ENCODE measurements at regions not wholly inside any gene's neighbourhood (a gene's known extent, or its start where the extent isn't known, plus 50 kb on each side); places are given as distances from the start of the nearest gene placed in this dataset.
"Not testable (repeated sequence)": the region's sequence is repeated elsewhere in the genome, so short reads cannot be mapped to it uniquely, and the experiment has no call there.

DNA sequence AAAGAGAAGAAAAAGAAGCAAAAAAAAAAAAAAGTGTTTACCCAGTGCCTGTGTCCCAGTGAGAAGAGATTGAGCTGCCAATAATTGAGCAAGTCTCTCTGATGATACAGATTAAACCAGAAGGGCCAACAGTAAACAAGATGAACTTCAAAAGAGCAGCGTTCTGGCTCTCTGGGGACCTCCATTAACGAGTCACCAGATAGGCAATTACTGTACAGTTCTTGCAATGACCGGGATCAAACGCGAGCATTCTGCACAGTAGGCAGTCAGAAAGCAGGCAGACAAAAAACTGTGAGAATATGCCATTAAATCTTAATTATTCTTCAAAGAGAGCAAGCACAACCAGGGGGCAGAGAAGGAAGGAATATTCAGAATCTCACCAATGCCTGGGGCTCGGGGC lies 626.1 kb downstream of the TMEM114 start:
- DNase-seq (ENCODE audit: low read depth): no peak

GRCh38 chr16:7962091-7962879 lies 628.0 kb downstream of the TMEM114 start:
- DNase-seq (ENCODE audit: low read depth): no peak

GRCh38 chr16:7957151-7957550 lies 624.5 kb downstream of the RBFOX1 start:
- DNase-seq (ENCODE audit: low read depth): no peak

- DNase-seq (ENCODE audit: low read depth): no peak
These were observed 620.7 kb downstream of the RBFOX1 start for GRCh38 chr16:7953360-7953759.

DNA sequence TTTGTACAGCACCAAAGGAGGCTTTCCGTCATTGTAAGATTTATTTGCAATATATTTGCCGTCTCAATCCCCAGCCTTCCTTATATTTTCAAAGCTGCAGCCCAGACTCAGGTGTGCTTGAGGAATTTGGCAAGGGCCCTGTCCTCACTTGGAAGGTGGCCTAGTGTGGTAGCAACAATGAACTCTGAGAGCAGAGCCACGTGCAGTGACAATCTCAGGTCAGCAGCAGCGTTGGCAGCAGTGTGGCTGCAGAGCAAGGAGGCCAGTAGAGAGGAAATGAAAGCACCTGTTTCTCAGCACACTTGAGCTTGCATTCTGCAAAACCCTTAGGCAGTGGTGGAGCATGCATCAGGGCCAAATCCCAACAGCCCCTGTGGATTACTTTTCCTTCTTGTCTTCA lies 613.5 kb downstream of the RBFOX1 start:
- no peak for DNase-seq (ENCODE audit: low read depth)

DNA sequence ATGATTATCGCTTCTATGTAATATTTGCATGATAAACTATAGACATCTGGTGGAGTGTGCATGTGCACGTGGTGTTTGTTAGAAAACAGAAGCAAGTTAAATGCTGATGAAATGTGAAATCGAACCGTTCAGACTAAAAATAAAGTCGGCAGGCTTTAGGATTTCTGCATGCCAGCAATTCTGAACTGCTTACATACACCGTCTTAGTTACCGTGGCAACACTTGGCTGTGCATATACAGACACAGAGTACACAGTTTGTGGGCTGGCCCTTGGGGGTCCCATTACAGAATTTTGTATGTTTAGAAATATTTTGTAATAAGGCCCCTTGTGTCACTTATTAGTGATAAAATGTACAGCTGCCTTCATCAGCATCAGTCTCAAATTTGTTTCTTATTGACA lies 605.5 kb downstream of the RBFOX1 start:
- no peak for DNase-seq (ENCODE audit: low read depth)

DNA sequence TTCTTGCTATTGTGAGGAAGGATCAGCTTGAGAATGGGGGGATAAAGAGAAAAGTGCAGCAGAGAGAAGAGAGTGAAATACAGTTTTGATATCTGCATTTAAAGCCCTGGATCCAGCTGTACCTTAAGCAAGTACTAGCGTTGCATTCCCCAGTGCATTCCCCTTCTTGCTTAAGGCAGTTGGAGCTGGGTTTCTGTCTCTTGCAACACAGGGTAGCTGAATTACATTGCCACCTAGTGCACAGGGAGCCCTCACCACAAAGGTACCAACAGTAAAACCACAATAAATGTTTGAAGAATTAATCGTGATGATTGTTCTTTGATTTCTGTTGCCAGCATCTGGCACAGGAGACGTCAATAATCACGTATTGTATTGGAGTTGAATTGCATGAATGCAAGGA lies 588.7 kb downstream of the RBFOX1 start:
- peak; percentile 1 for DNase-seq (ENCODE audit: low read depth)

DNA sequence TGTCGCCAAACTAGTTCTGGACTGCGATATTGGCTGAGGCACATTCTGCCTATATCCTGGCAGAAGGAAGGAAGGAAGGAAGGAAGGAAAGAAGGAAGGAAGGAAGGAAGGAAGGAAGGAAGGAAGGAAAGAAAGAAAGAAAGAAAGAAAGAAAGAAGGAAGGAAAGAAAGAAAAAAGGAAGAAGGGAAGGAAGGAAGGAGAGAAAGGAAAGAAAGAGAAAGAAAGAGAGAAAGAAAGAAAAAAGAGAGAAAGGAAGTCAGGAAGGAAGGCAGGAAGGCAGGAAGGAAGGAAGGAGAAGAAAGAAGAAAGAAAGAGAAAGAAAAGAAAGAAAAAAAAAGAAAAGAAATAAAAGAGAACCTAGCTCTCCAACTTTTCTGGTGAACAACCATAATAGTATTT lies 587.1 kb downstream of the RBFOX1 start:
- DNase-seq (ENCODE audit: low read depth): no peak

GRCh38 chr16:7914748-7915147 lies 582.1 kb downstream of the RBFOX1 start:
- no peak for DNase-seq (ENCODE audit: low read depth)

DNA sequence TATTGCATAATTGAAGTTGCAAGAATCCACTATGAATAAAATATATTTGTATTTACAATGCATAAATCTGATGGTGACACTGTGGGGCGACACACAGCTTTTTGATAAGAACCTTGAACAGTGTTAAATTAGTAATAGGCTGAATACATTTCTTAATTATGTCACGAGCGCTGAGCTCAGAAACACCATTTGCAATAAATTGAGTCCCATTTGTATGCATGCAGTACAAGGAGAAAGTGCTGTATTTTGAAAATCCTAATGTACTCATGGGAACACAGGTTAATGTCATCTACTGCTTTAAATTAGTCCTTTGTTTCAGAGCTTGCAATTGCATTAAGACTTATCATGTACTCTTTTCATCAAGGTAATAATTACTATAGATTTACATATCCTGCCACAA lies 579.5 kb downstream of the RBFOX1 start:
- DNase-seq (ENCODE audit: low read depth): no peak

GRCh38 chr16:7910116-7910515 lies 577.5 kb downstream of the RBFOX1 start:
- DNase-seq (ENCODE audit: low read depth): no peak

GRCh38 chr16:7888411-7888810 lies 555.8 kb downstream of the RBFOX1 start:
- no peak for DNase-seq (ENCODE audit: low read depth)

DNA sequence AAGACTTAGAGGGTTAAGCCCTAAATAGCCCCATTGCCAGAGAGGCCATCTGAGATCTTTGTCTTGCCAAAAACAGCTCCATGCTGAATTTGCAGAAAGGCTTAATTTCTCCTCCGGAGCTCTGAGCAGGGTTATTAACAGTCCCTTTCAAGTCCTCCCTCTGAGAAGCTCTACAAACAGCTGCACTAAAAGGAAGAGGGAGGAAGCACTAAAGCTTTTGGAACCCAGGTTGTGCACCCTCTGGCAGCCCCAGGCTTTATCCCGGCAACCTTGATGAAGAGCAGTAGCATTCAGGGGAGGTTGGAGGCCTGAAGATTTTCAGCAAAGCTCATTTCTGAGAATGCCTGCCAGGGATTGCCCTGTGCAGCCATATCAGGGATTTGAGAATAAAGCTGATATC lies 554.7 kb downstream of the RBFOX1 start:
- DNase-seq (ENCODE audit: low read depth): no peak

- no peak for DNase-seq (ENCODE audit: low read depth)
These were observed 539.3 kb downstream of the RBFOX1 start for GRCh38 chr16:7871979-7872378.

- DNase-seq (ENCODE audit: low read depth): no peak
These were observed 538.7 kb downstream of the RBFOX1 start for GRCh38 chr16:7871371-7871770.

GRCh38 chr16:7867831-7868230 lies 535.2 kb downstream of the RBFOX1 start:
- DNase-seq (ENCODE audit: low read depth): peak; percentile 14

- no peak for DNase-seq (ENCODE audit: low read depth)
These were observed 533.5 kb downstream of the RBFOX1 start for GRCh38 chr16:7866144-7866543.

GRCh38 chr16:7865393-7865792 lies 532.7 kb downstream of the RBFOX1 start:
- DNase-seq (ENCODE audit: low read depth): not testable (repeated sequence)

DNA sequence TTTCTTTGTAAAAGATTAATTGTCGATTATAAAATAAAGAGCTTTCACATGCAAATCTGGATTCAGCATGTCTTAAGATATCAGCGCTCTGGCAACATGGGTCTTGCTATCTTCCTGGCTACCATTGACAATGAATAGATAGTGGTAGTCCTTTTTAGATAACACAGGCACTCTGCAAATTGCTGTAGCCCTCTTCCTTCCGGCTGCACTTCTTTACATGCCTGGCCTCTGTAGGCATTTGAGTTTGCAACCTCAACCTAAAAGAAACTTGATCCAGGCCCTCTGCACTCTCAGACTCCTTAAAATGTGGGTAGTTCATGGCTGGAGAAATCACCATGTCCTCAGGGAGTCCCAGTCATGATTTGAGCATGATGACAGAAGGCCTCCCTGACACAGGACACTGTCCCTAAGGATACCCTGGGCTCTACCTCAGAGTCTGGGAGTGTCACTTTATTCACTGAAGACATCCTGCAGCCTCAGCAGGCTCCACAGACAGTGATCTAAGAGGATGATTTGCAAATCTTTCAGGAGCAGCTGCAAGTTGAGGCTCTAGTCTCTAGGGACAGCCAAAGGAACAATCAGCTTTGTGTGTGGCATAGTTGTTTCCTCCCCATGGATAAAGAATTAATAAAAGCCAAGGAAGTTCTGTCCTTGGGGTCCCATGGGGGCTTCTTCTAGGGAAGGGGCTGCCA lies 529.4 kb downstream of the RBFOX1 start:
- no peak for DNase-seq (ENCODE audit: low read depth)

DNA sequence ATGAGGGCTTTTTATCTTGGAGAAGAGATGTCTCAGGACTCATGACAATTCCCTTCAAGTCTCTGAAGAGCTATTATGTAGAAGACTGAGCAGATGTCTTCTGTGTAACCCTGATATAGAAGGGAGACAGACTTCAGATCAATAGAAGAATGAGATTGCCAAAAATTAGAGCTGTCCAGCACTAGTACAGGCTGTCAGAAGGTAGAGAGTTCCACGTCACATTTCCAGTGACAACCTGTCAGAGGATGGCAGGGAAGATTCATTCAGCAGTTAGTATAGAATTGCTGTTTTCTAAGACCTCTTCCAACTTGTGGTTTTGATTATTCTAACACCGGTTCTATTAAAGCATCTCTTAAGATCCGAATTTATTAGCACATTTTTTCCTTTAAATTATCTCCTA lies 520.6 kb downstream of the RBFOX1 start:
- DNase-seq (ENCODE audit: low read depth): no peak

GRCh38 chr16:7849841-7850240 lies 517.2 kb downstream of the RBFOX1 start:
- no peak for DNase-seq (ENCODE audit: low read depth)

GRCh38 chr16:7843261-7843660 lies 510.6 kb downstream of the RBFOX1 start:
- no peak for DNase-seq (ENCODE audit: low read depth)

GRCh38 chr16:7839568-7839967 lies 506.9 kb downstream of the RBFOX1 start:
- DNase-seq (ENCODE audit: low read depth): no peak

Data from RPMI7951 (cell line).